Effector memory CD4-positive, alpha-beta T cell (primary cell): ENCODE measurements at regions not wholly inside any gene's neighbourhood (a gene's known extent, or its start where the extent isn't known, plus 50 kb on each side); places are given as distances from the start of the nearest gene placed in this dataset.

Experiments
- DNase-seq, 3 donors: peaks; one replicate each; pipeline ENCODE4 v3.0.0-alpha.2; 2020
- H3K27ac ChIP-seq: 2 replicates; pipeline ENCODE4 v1.7.0; 2013; ENCODE audit warnings: mild to moderate bottlenecking, low read length, moderate library complexity; ENCODE audit not compliant: insufficient read depth, poor library complexity, severe bottlenecking
- H3K27me3 ChIP-seq: replicated peaks from 2 replicates; pipeline ENCODE4 v1.7.0; 2013; ENCODE audit warnings: mild to moderate bottlenecking, low read length; ENCODE audit not compliant: insufficient read depth, control insufficient read depth, poor library complexity, severe bottlenecking
- H3K36me3 ChIP-seq: 2 replicates; pipeline ENCODE4 v1.7.0; 2013; ENCODE audit warnings: mild to moderate bottlenecking, low read length, moderate library complexity; ENCODE audit not compliant: control insufficient read depth, insufficient read depth
- H3K4me1 ChIP-seq: 2 replicates; pipeline ENCODE4 v1.7.0; 2013; ENCODE audit warnings: low read length, mild to moderate bottlenecking; ENCODE audit not compliant: control insufficient read depth, insufficient read depth, poor library complexity, severe bottlenecking
- H3K4me3 ChIP-seq: 2 replicates; pipeline ENCODE4 v1.7.0; 2013; ENCODE audit warnings: low read length, low read depth, mild to moderate bottlenecking; ENCODE audit not compliant: insufficient read depth, poor library complexity, severe bottlenecking
- H3K9me3 ChIP-seq: 2 replicates; pipeline ENCODE4 v1.7.0; 2013; ENCODE audit warnings: mild to moderate bottlenecking, low read length, moderate library complexity; ENCODE audit not compliant: control insufficient read depth

GRCh38 chr16:17835118-17835876 lies 364.5 kb upstream of the XYLT1 start:
- Histone ChIP-seq H3K4me1 (no peaks in the 10 kb centered on the region), H3K4me3 (no peak overlapping the region), H3K9me3 (no peaks in the 10 kb centered on the region), H3K36me3 (no peaks in the 10 kb centered on the region), H3K27me3 (no peaks in the 10 kb centered on the region), H3K27ac (no peak overlapping the region)
- no peak for DNase-seq

- Histone ChIP-seq H3K4me1 (no peaks in the 10 kb centered on the region), H3K9me3 (no peaks in the 10 kb centered on the region), H3K36me3 (no peaks in the 10 kb centered on the region), H3K27me3 (no peaks in the 10 kb centered on the region), H3K4me3 (no peak overlapping the region), H3K27ac (no peak overlapping the region)
- DNase-seq = no peak
These were observed 362.0 kb upstream of the XYLT1 start for GRCh38 chr16:17832738-17833137.

GRCh38 chr16:17831330-17831729 lies 360.6 kb upstream of the XYLT1 start:
- H3K27me3 ChIP-seq = no peaks in the 10 kb centered on the region
- DNase-seq = no peak
- H3K4me3 ChIP-seq = no peak overlapping the region
- no peaks in the 10 kb centered on the region for H3K9me3 ChIP-seq
- no peak overlapping the region for H3K27ac ChIP-seq
- H3K4me1 ChIP-seq = no peaks in the 10 kb centered on the region
- no peaks in the 10 kb centered on the region for H3K36me3 ChIP-seq

GRCh38 chr16:17830651-17831050 lies 359.9 kb upstream of the XYLT1 start:
- H3K4me1 ChIP-seq = no peaks in the 10 kb centered on the region
- no peak overlapping the region for H3K27ac ChIP-seq
- no peaks in the 10 kb centered on the region for H3K36me3 ChIP-seq
- no peak overlapping the region for H3K4me3 ChIP-seq
- DNase-seq = no peak
- no peaks in the 10 kb centered on the region for H3K27me3 ChIP-seq
- H3K9me3 ChIP-seq = no peaks in the 10 kb centered on the region

- no peaks in the 10 kb centered on the region for H3K9me3 ChIP-seq
- no peak overlapping the region for H3K4me3 ChIP-seq
- H3K36me3 ChIP-seq = no peaks in the 10 kb centered on the region
- H3K27ac ChIP-seq = no peak overlapping the region
- H3K27me3 ChIP-seq = no peaks in the 10 kb centered on the region
- DNase-seq = no peak
- no peaks in the 10 kb centered on the region for H3K4me1 ChIP-seq
These were observed 359.1 kb upstream of the XYLT1 start for GRCh38 chr16:17829811-17830210.

GRCh38 chr16:17828012-17828411 lies 357.3 kb upstream of the XYLT1 start:
- Histone ChIP-seq H3K4me1 (no peaks in the 10 kb centered on the region), H3K9me3 (no peaks in the 10 kb centered on the region), H3K27me3 (no peaks in the 10 kb centered on the region), H3K36me3 (no peaks in the 10 kb centered on the region), H3K27ac (no peak overlapping the region), H3K4me3 (no peak overlapping the region)
- DNase-seq = no peak

GRCh38 chr16:17827313-17827712 lies 356.6 kb upstream of the XYLT1 start:
- no peak overlapping the region for H3K4me3 ChIP-seq
- DNase-seq = no peak
- no peaks in the 10 kb centered on the region for H3K36me3 ChIP-seq
- no peaks in the 10 kb centered on the region for H3K27me3 ChIP-seq
- H3K9me3 ChIP-seq = no peaks in the 10 kb centered on the region
- H3K4me1 ChIP-seq = no peaks in the 10 kb centered on the region
- no peak overlapping the region for H3K27ac ChIP-seq

GRCh38 chr16:17817943-17818342 lies 347.2 kb upstream of the XYLT1 start:
- no peak overlapping the region for H3K4me3 ChIP-seq
- H3K4me1 ChIP-seq = no peaks in the 10 kb centered on the region
- no peaks in the 10 kb centered on the region for H3K27me3 ChIP-seq
- no peak overlapping the region for H3K27ac ChIP-seq
- H3K9me3 ChIP-seq = no peaks in the 10 kb centered on the region
- no peaks in the 10 kb centered on the region for H3K36me3 ChIP-seq
- DNase-seq = no peak

- DNase-seq = no peak
- no peaks in the 10 kb centered on the region for H3K36me3 ChIP-seq
These were observed 346.5 kb upstream of the XYLT1 start for GRCh38 chr16:17817260-17817659.

GRCh38 chr16:17812771-17813170 lies 342.0 kb upstream of the XYLT1 start:
- DNase-seq = no peak

More at GRCh38 chr16:17817260-17817659, 346.5 kb upstream of the XYLT1 start:
- Histone ChIP-seq H3K27me3 (no peaks in the 10 kb centered on the region), H3K9me3 (no peaks in the 10 kb centered on the region), H3K4me3 (no peak overlapping the region), H3K4me1 (no peaks in the 10 kb centered on the region), H3K27ac (no peak overlapping the region)

More at GRCh38 chr16:17812771-17813170, 342.0 kb upstream of the XYLT1 start:
- Histone ChIP-seq H3K4me3 (no peak overlapping the region), H3K27ac (no peak overlapping the region), H3K27me3 (no peaks in the 10 kb centered on the region), H3K9me3 (no peaks in the 10 kb centered on the region), H3K4me1 (no peaks in the 10 kb centered on the region), H3K36me3 (no peaks in the 10 kb centered on the region)
